Bronchial epithelial cell (primary cell): ENCODE measurements at regions not wholly inside any gene's neighbourhood (a gene's known extent, or its start where the extent isn't known, plus 50 kb on each side); places are given as distances from the start of the nearest gene placed in this dataset.

Experiments used
- DNase-seq: peaks from one replicate; pipeline ENCODE4 v3.0.0-alpha.2; 2010; ENCODE audit warnings: low read depth
- FAIRE-seq: peaks from 2 replicates; lab custom pipeline; 2011; peaks lifted over from hg19 to GRCh38; lab: Jason Lieb, UNC
- H3K27me3 ChIP-seq: 2 replicates; pipeline ENCODE4 v1.5.1; 2011; ENCODE audit warnings: low read length; ENCODE audit not compliant: control insufficient read depth, insufficient read depth
- H3K36me3 ChIP-seq: 2 replicates; pipeline ENCODE4 v1.5.1; 2011; ENCODE audit warnings: low read length; ENCODE audit not compliant: control insufficient read depth, insufficient read depth
- H3K4me3 ChIP-seq: 2 replicates; pipeline ENCODE4 v1.5.1; 2011; ENCODE audit warnings: mild to moderate bottlenecking, low read depth, low read length, control low read depth
- CTCF ChIP-seq: IDR thresholded peaks from 2 replicates; pipeline ENCODE4 v1.5.1; 2011; ENCODE audit warnings: mild to moderate bottlenecking, moderate library complexity, low read length, control low read depth, inconsistent platforms; ENCODE audit not compliant: insufficient read depth, severe bottlenecking

DNA sequence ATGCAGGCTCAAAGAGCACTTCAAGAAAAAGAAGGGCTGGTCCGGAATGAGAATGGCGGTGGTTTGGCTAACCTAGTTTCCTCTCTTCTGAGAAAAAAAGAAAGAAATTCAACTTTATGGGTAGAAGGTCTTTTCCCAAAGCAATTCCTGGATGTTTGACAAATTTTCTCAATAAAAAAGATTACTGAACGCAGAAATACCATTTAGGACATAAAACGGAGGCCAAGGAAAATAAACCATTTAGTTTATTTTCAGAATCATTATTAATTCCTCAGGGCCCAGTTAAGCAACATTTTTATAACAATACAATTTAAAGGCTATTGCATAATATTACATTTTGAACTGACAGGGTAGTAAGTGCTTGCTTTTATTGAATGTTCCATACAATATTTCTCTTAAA is 284.6 kb upstream of the ANKRD30A start:
- FAIRE-seq, result no peak
- Histone ChIP-seq H3K27me3 (no peaks in the 10 kb centered on the region), H3K4me3 (no peak overlapping the region), H3K36me3 (no peaks in the 10 kb centered on the region)
- DNase-seq, result no peak
- no peak for TF ChIP-seq CTCF

DNA sequence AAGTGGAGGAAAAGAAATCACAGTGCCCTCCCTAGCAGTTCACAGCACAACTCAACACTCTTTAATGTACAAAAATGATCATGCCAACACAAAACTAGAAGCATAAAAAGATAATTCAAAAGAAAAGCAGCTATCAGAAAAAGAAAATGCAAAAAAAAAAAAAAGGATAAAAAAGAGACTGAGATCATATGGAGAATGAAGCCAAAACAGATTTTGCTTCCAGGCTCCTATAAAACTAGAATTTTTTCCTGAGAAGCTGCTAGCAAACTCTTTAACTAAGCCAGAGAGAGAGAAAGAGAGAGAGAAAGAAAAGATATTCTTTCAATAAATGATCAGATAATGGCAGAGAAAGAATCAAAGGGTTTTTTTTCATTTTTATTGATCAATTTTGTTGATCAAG is 288.0 kb upstream of the ANKRD30A start:
- TF ChIP-seq CTCF, result no peak
- no peak for FAIRE-seq
- no peaks in the 10 kb centered on the region for H3K27me3 ChIP-seq
- DNase-seq, result no peak
- no peak overlapping the region for H3K4me3 ChIP-seq
- no peaks in the 10 kb centered on the region for H3K36me3 ChIP-seq

GRCh38 chr10:36819781-36820180 is 305.6 kb upstream of the ANKRD30A start:
- DNase-seq, result no peak
- FAIRE-seq, result no peak
- TF ChIP-seq CTCF, result no peak
- H3K4me3 ChIP-seq, result no peak overlapping the region
- no peaks in the 10 kb centered on the region for H3K36me3 ChIP-seq
- no peaks in the 10 kb centered on the region for H3K27me3 ChIP-seq

- Histone ChIP-seq H3K4me3 (no peak overlapping the region), H3K36me3 (no peaks in the 10 kb centered on the region), H3K27me3 (no peaks in the 10 kb centered on the region)
- no peak for TF ChIP-seq CTCF
- no peak for FAIRE-seq
- DNase-seq, result no peak
These were observed 307.5 kb upstream of the ANKRD30A start for GRCh38 chr10:36817898-36818297.

- FAIRE-seq, result no peak
- Histone ChIP-seq H3K36me3 (no peaks in the 10 kb centered on the region), H3K4me3 (no peak overlapping the region), H3K27me3 (no peaks in the 10 kb centered on the region)
- DNase-seq, result no peak
- no peak for TF ChIP-seq CTCF
These were observed 316.6 kb upstream of the ANKRD30A start for GRCh38 chr10:36808625-36809362.

DNA sequence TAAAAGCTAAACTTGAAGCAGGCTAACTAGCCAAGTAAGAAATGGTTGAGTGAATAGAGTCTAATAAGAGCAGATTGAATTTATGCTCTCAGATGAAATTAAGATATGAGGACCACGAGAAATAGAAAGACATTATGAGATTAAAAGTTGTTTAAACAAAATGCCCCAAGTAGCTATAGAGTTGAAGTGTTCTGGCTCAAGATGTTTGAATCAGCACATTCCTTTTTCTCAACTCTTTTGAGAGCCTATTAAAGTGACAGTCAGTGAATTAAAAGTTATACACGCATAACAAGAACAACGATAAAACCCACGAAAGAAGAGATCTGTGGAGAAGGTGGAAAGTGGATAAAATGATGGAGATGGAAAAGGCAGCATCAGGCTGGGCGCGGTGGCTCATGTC is 322.2 kb upstream of the ANKRD30A start:
- no peak for DNase-seq
- Histone ChIP-seq H3K36me3 (no peaks in the 10 kb centered on the region), H3K4me3 (no peak overlapping the region), H3K27me3 (no peaks in the 10 kb centered on the region)
- TF ChIP-seq CTCF, result no peak
- no peak for FAIRE-seq
